ENCODE measurements at regions not wholly inside any gene's neighbourhood (a gene's known extent, or its start where the extent isn't known, plus 50 kb on each side); places are given as distances from the start of the nearest gene placed in this dataset.

- Histone ChIP-seq H3K4me3 (ENCODE audit: low read depth, low read length) (no peak overlapping the region), H3K36me3 (ENCODE audit: control insufficient read depth, insufficient read depth, low read length) (no peaks in the 10 kb centered on the region), H3K27me3 (ENCODE audit: control insufficient read depth, insufficient read depth, low read length) (no peaks in the 10 kb centered on the region)
- no peak for TF ChIP-seq CTCF (IDR thresholded peaks at IDR 0.05; ENCODE audit: insufficient read depth, low read depth, low read length)
- DNase-seq (ENCODE audit: low read depth), result no peak
- POLR2A ChIA-PET, result no interaction called here
- CTCF ChIA-PET, result no interaction called here
Measured at GRCh38 chr6:167424700-167425099, 99.8 kb downstream of the TTLL2 start.

GRCh38 chr6:167426084-167426483 is 101.2 kb downstream of the TTLL2 start:
- CTCF ChIA-PET, result no interaction called here
- no peaks in the 10 kb centered on the region for H3K27me3 ChIP-seq (ENCODE audit: control insufficient read depth, insufficient read depth, low read length)
- no peaks in the 10 kb centered on the region for H3K36me3 ChIP-seq (ENCODE audit: control insufficient read depth, insufficient read depth, low read length)
- DNase-seq (ENCODE audit: low read depth), result no peak
- POLR2A ChIA-PET, result no interaction called here
- TF ChIP-seq CTCF (IDR thresholded peaks at IDR 0.05; ENCODE audit: insufficient read depth, low read depth, low read length), result no peak
- no peak overlapping the region for H3K4me3 ChIP-seq (ENCODE audit: low read depth, low read length)

- ChIA-PET CTCF (no interaction called here), POLR2A (no interaction called here)
- Histone ChIP-seq H3K4me3 (ENCODE audit: low read depth, low read length) (no peak overlapping the region), H3K36me3 (ENCODE audit: control insufficient read depth, insufficient read depth, low read length) (no peaks in the 10 kb centered on the region), H3K27me3 (ENCODE audit: control insufficient read depth, insufficient read depth, low read length) (no peaks in the 10 kb centered on the region)
- no peak for TF ChIP-seq CTCF (IDR thresholded peaks at IDR 0.05; ENCODE audit: insufficient read depth, low read depth, low read length)
- no peak for DNase-seq (ENCODE audit: low read depth)
Measured at GRCh38 chr6:167426651-167427050, 101.8 kb downstream of the TTLL2 start.

- TF ChIP-seq CTCF (IDR thresholded peaks at IDR 0.05; ENCODE audit: insufficient read depth, low read depth, low read length), result no peak
- CTCF ChIA-PET, result no interaction called here
- Histone ChIP-seq H3K36me3 (ENCODE audit: control insufficient read depth, insufficient read depth, low read length) (no peaks in the 10 kb centered on the region), H3K27me3 (ENCODE audit: control insufficient read depth, insufficient read depth, low read length) (no peaks in the 10 kb centered on the region), H3K4me3 (ENCODE audit: low read depth, low read length) (no peak overlapping the region)
- POLR2A ChIA-PET, result no interaction called here
- no peak for DNase-seq (ENCODE audit: low read depth)
Measured at GRCh38 chr6:167428664-167429333, 103.9 kb downstream of the TTLL2 start.

GRCh38 chr6:167429353-167429752 is 104.5 kb downstream of the TTLL2 start:
- TF ChIP-seq CTCF (IDR thresholded peaks at IDR 0.05; ENCODE audit: insufficient read depth, low read depth, low read length), result no peak
- no peak for DNase-seq (ENCODE audit: low read depth)
- Histone ChIP-seq H3K27me3 (ENCODE audit: control insufficient read depth, insufficient read depth, low read length) (no peaks in the 10 kb centered on the region), H3K4me3 (ENCODE audit: low read depth, low read length) (no peak overlapping the region), H3K36me3 (ENCODE audit: control insufficient read depth, insufficient read depth, low read length) (no peaks in the 10 kb centered on the region)
- POLR2A ChIA-PET, result no interaction called here
- CTCF ChIA-PET, result no interaction called here
